GM23338 (cell line): ENCODE measurements at regions not wholly inside any gene's neighbourhood (a gene's known extent, or its start where the extent isn't known, plus 50 kb on each side); places are given as distances from the start of the nearest gene placed in this dataset.

Experiments used
- CREB1 ChIP-seq: fragments of 250-450 bp; sonication (Bioruptor Pico); IDR thresholded peaks from 2 replicates; pipeline ENCODE4 v1.5.0; 2020; ENCODE audit warnings: low read depth, mild to moderate bottlenecking, moderate library complexity
- EZH2 ChIP-seq: fragments of 200-600 bp; sonication (generic); IDR thresholded peaks from one replicate; pipeline ENCODE4 v1.8.0; 2017; ENCODE audit warnings: antibody characterized with exemption, mild to moderate bottlenecking, low read depth; ENCODE audit not compliant: unreplicated experiment
- EZH2phosphoT487 ChIP-seq: fragments of 200-600 bp; sonication (generic); IDR thresholded peaks from one replicate; pipeline ENCODE4 v1.8.1; 2018; ENCODE audit warnings: antibody characterized with exemption; ENCODE audit not compliant: unreplicated experiment
- JUNB ChIP-seq: IDR thresholded peaks from one replicate; pipeline ENCODE4 v1.6.1; 2016; ENCODE audit warnings: antibody characterized with exemption; ENCODE audit not compliant: unreplicated experiment
- NANOG ChIP-seq: IDR thresholded peaks from 2 replicates; pipeline ENCODE4 v1.6.1; 2016; ENCODE audit warnings: antibody characterized with exemption, borderline replicate concordance
- POLR2AphosphoS5 ChIP-seq: IDR thresholded peaks from 2 replicates; pipeline ENCODE4 v1.6.1; 2016; ENCODE audit warnings: antibody characterized with exemption, low read depth
- STAT1 ChIP-seq: IDR thresholded peaks from one replicate; pipeline ENCODE4 v1.6.1; 2016; ENCODE audit warnings: antibody characterized with exemption; ENCODE audit not compliant: unreplicated experiment
- ZNF114 ChIP-seq: fragments of 250-450 bp; sonication (Bioruptor Pico); IDR thresholded peaks from 2 replicates; pipeline ENCODE4 v1.5.0; 2020; ENCODE audit warnings: mild to moderate bottlenecking, moderate library complexity
- ZNF331 ChIP-seq: fragments of 250-450 bp; sonication (Bioruptor Pico); IDR thresholded peaks from 2 replicates; pipeline ENCODE4 v1.5.0; 2020; ENCODE audit warnings: low read depth, mild to moderate bottlenecking, moderate library complexity
- TF ChIP-seq, protein P1 (sequence below), 2 experiments: fragments of 200-600 bp in 1 of 2; sonication (generic) in 1 of 2; conservative IDR thresholded peaks; 2 replicates each; pipeline versions ENCODE4 v1.5.1 to v1.6.1; 2016 to 2017; ENCODE audit warnings: antibody characterized with exemption in 2 of 2, low read depth in 2 of 2, mild to moderate bottlenecking in 2 of 2, moderate library complexity in 1 of 2
- TF ChIP-seq, protein P2 (sequence below): IDR thresholded peaks from one replicate; pipeline ENCODE4 v1.6.1; 2018; ENCODE audit warnings: antibody characterized with exemption; ENCODE audit not compliant: unreplicated experiment
- TF ChIP-seq, protein P3 (sequence below): IDR thresholded peaks from 2 replicates; pipeline ENCODE4 v1.6.1; 2016; ENCODE audit warnings: antibody characterized with exemption
- TF ChIP-seq, protein P4 (sequence below): fragments of 250-450 bp; sonication (Bioruptor Pico); IDR thresholded peaks from 2 replicates; pipeline ENCODE4 v1.5.0; 2020; ENCODE audit warnings: mild to moderate bottlenecking, moderate library complexity

DNA sequence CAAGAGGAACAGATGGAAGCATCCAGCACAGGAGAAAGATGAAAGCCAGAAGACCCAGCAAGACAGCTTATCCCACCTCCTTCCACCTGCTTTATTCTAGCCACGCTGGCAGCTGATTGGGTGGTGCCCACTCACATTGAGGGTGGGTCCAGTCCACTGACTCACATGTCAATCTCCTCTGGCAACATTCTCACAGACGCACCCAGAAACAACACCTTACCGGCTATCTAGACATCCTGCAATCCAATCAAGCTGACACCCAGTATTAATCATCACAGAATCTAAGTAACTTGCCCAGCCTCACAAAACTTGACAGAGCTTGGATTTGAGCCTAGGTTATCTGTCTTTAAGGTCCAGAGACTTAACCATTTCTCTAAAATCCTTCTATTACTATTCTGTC lies 208.9 kb downstream of the PAH start:
- TF ChIP-seq, protein P1, sequence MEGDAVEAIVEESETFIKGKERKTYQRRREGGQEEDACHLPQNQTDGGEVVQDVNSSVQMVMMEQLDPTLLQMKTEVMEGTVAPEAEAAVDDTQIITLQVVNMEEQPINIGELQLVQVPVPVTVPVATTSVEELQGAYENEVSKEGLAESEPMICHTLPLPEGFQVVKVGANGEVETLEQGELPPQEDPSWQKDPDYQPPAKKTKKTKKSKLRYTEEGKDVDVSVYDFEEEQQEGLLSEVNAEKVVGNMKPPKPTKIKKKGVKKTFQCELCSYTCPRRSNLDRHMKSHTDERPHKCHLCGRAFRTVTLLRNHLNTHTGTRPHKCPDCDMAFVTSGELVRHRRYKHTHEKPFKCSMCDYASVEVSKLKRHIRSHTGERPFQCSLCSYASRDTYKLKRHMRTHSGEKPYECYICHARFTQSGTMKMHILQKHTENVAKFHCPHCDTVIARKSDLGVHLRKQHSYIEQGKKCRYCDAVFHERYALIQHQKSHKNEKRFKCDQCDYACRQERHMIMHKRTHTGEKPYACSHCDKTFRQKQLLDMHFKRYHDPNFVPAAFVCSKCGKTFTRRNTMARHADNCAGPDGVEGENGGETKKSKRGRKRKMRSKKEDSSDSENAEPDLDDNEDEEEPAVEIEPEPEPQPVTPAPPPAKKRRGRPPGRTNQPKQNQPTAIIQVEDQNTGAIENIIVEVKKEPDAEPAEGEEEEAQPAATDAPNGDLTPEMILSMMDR (conservative IDR thresholded peaks at IDR 0.05; ENCODE audit: low read depth in 2 of 2): no peak
- TF ChIP-seq EZH2phosphoT487 (no peak), EZH2 (no peak), CREB1 (CRISPR knock-in tag) (no peak), NANOG (no peak), POLR2AphosphoS5 (no peak), JUNB (no peak), ZNF331 (CRISPR knock-in tag) (no peak), ZNF114 (CRISPR knock-in tag) (no peak), STAT1 (no peak)
- TF ChIP-seq, protein P2, sequence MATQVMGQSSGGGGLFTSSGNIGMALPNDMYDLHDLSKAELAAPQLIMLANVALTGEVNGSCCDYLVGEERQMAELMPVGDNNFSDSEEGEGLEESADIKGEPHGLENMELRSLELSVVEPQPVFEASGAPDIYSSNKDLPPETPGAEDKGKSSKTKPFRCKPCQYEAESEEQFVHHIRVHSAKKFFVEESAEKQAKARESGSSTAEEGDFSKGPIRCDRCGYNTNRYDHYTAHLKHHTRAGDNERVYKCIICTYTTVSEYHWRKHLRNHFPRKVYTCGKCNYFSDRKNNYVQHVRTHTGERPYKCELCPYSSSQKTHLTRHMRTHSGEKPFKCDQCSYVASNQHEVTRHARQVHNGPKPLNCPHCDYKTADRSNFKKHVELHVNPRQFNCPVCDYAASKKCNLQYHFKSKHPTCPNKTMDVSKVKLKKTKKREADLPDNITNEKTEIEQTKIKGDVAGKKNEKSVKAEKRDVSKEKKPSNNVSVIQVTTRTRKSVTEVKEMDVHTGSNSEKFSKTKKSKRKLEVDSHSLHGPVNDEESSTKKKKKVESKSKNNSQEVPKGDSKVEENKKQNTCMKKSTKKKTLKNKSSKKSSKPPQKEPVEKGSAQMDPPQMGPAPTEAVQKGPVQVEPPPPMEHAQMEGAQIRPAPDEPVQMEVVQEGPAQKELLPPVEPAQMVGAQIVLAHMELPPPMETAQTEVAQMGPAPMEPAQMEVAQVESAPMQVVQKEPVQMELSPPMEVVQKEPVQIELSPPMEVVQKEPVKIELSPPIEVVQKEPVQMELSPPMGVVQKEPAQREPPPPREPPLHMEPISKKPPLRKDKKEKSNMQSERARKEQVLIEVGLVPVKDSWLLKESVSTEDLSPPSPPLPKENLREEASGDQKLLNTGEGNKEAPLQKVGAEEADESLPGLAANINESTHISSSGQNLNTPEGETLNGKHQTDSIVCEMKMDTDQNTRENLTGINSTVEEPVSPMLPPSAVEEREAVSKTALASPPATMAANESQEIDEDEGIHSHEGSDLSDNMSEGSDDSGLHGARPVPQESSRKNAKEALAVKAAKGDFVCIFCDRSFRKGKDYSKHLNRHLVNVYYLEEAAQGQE: no peak
- TF ChIP-seq, protein P3, sequence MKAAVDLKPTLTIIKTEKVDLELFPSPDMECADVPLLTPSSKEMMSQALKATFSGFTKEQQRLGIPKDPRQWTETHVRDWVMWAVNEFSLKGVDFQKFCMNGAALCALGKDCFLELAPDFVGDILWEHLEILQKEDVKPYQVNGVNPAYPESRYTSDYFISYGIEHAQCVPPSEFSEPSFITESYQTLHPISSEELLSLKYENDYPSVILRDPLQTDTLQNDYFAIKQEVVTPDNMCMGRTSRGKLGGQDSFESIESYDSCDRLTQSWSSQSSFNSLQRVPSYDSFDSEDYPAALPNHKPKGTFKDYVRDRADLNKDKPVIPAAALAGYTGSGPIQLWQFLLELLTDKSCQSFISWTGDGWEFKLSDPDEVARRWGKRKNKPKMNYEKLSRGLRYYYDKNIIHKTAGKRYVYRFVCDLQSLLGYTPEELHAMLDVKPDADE: no peak
- TF ChIP-seq, protein P4, sequence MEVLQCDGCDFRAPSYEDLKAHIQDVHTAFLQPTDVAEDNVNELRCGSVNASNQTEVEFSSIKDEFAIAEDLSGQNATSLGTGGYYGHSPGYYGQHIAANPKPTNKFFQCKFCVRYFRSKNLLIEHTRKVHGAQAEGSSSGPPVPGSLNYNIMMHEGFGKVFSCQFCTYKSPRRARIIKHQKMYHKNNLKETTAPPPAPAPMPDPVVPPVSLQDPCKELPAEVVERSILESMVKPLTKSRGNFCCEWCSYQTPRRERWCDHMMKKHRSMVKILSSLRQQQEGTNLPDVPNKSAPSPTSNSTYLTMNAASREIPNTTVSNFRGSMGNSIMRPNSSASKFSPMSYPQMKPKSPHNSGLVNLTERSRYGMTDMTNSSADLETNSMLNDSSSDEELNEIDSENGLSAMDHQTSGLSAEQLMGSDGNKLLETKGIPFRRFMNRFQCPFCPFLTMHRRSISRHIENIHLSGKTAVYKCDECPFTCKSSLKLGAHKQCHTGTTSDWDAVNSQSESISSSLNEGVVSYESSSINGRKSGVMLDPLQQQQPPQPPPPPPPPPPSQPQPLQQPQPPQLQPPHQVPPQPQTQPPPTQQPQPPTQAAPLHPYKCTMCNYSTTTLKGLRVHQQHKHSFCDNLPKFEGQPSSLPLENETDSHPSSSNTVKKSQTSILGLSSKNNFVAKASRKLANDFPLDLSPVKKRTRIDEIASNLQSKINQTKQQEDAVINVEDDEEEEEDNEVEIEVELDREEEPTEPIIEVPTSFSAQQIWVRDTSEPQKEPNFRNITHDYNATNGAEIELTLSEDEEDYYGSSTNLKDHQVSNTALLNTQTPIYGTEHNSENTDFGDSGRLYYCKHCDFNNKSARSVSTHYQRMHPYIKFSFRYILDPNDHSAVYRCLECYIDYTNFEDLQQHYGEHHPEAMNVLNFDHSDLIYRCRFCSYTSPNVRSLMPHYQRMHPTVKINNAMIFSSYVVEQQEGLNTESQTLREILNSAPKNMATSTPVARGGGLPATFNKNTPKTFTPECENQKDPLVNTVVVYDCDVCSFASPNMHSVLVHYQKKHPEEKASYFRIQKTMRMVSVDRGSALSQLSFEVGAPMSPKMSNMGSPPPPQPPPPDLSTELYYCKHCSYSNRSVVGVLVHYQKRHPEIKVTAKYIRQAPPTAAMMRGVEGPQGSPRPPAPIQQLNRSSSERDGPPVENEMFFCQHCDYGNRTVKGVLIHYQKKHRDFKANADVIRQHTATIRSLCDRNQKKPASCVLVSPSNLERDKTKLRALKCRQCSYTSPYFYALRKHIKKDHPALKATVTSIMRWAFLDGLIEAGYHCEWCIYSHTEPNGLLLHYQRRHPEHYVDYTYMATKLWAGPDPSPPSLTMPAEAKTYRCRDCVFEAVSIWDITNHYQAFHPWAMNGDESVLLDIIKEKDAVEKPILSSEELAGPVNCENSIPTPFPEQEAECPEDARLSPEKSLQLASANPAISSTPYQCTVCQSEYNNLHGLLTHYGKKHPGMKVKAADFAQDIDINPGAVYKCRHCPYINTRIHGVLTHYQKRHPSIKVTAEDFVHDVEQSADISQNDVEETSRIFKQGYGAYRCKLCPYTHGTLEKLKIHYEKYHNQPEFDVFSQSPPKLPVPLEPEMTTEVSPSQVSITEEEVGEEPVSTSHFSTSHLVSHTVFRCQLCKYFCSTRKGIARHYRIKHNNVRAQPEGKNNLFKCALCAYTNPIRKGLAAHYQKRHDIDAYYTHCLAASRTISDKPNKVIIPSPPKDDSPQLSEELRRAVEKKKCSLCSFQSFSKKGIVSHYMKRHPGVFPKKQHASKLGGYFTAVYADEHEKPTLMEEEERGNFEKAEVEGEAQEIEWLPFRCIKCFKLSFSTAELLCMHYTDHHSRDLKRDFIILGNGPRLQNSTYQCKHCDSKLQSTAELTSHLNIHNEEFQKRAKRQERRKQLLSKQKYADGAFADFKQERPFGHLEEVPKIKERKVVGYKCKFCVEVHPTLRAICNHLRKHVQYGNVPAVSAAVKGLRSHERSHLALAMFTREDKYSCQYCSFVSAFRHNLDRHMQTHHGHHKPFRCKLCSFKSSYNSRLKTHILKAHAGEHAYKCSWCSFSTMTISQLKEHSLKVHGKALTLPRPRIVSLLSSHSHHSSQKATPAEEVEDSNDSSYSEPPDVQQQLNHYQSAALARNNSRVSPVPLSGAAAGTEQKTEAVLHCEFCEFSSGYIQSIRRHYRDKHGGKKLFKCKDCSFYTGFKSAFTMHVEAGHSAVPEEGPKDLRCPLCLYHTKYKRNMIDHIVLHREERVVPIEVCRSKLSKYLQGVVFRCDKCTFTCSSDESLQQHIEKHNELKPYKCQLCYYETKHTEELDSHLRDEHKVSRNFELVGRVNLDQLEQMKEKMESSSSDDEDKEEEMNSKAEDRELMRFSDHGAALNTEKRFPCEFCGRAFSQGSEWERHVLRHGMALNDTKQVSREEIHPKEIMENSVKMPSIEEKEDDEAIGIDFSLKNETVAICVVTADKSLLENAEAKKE (CRISPR knock-in tag): no peak
